DND-41 (cell line): ENCODE measurements at regions not wholly inside any gene's neighbourhood (a gene's known extent, or its start where the extent isn't known, plus 50 kb on each side); places are given as distances from the start of the nearest gene placed in this dataset.

Source experiments
- CTCF ChIP-seq: IDR thresholded peaks from 2 replicates; pipeline ENCODE4 v1.5.1; 2012; ENCODE audit warnings: borderline replicate concordance, low read length, moderate library complexity, mild to moderate bottlenecking; ENCODE audit not compliant: poor library complexity, severe bottlenecking; ENCODE audit errors: extremely low read depth
- EZH2 ChIP-seq: IDR thresholded peaks from 3 replicates; pipeline ENCODE4 v1.6.1; 2012; ENCODE audit warnings: borderline replicate concordance, low read depth, mild to moderate bottlenecking, moderate library complexity, low read length, inconsistent platforms; ENCODE audit not compliant: severe bottlenecking

- TF ChIP-seq CTCF (no peak), EZH2 (no peak)
These were observed 1170.0 kb downstream of the XPNPEP1 start for GRCh38 chr10:108753326-108753725.
